SK-N-SH (cell line): ENCODE measurements at regions not wholly inside any gene's neighbourhood (a gene's known extent, or its start where the extent isn't known, plus 50 kb on each side); places are given as distances from the start of the nearest gene placed in this dataset.

Experiments used
- CTCF ChIP-seq: fragments of 200-600 bp; sonication (generic); IDR thresholded peaks from 2 replicates; pipeline ENCODE4 v1.6.1; 2017; ENCODE audit warnings: antibody characterized with exemption, mild to moderate bottlenecking, moderate library complexity
- ELF1 ChIP-seq: IDR thresholded peaks from 2 replicates; pipeline ENCODE4 v1.4.0; 2012
- EP300 ChIP-seq, 2 experiments: IDR thresholded peaks; 2 replicates each; pipeline versions ENCODE4 v1.4.0 to v1.6.1; 2012; ENCODE audit warnings: borderline replicate concordance in 1 of 2, low read depth in 1 of 2, low read length in 1 of 2
- FOXM1 ChIP-seq: IDR thresholded peaks from 2 replicates; pipeline ENCODE4 v1.4.0; 2012; ENCODE audit warnings: low read depth, mild to moderate bottlenecking
- MAX ChIP-seq: IDR thresholded peaks from 2 replicates; pipeline ENCODE4 v1.4.0; 2012; ENCODE audit warnings: low read depth
- RAD21 ChIP-seq: IDR thresholded peaks from 2 replicates; pipeline ENCODE4 v1.6.1; 2012; ENCODE audit warnings: mild to moderate bottlenecking, low read length
- RFX5 ChIP-seq: IDR thresholded peaks from 2 replicates; pipeline ENCODE4 v1.6.1; 2012; ENCODE audit warnings: mild to moderate bottlenecking, improper control_type of control experiment, low read length
- RXRA ChIP-seq: IDR thresholded peaks from 2 replicates; pipeline ENCODE4 v1.4.0; 2012; ENCODE audit warnings: low read depth, mild to moderate bottlenecking, borderline replicate concordance
- SIN3A ChIP-seq: IDR thresholded peaks from 2 replicates; pipeline ENCODE4 v1.6.1; 2012; ENCODE audit warnings: low read depth, mild to moderate bottlenecking, low read length, moderate library complexity, borderline replicate concordance
- TCF12 ChIP-seq: IDR thresholded peaks from 2 replicates; pipeline ENCODE4 v1.4.0; 2012
- TEAD4 ChIP-seq: IDR thresholded peaks from 2 replicates; pipeline ENCODE4 v1.4.0; 2012; ENCODE audit warnings: mild to moderate bottlenecking, borderline replicate concordance; ENCODE audit not compliant: insufficient read depth
- YY1 ChIP-seq: IDR thresholded peaks from 2 replicates; pipeline ENCODE4 v1.4.0; 2012; ENCODE audit warnings: low read depth, mild to moderate bottlenecking
- TF ChIP-seq, protein P1 (sequence below): IDR thresholded peaks from 2 replicates; pipeline ENCODE4; 2012
- TF ChIP-seq, protein P2 (sequence below): fragments of 150-350 bp; IDR thresholded peaks from 2 replicates; pipeline ENCODE4 v1.6.1; 2017; ENCODE audit warnings: antibody characterized with exemption, low read length, low read depth, borderline replicate concordance

GRCh38 chr3:187610981-187611511, 59.1 kb downstream of the SST start:
- TF ChIP-seq SIN3A, result no peak
- TF ChIP-seq ELF1, result no peak
- TF ChIP-seq CTCF, result no peak
- no peak for TF ChIP-seq EP300 (IDR thresholded peaks at IDR 0.05; ENCODE audit: borderline replicate concordance in 1 of 2, low read depth in 1 of 2, low read length in 1 of 2)
- no peak for TF ChIP-seq FOXM1
- TF ChIP-seq RAD21, result no peak
- TF ChIP-seq TCF12, result no peak
- no peak for TF ChIP-seq YY1
- no peak for TF ChIP-seq TEAD4
- TF ChIP-seq, protein P1, sequence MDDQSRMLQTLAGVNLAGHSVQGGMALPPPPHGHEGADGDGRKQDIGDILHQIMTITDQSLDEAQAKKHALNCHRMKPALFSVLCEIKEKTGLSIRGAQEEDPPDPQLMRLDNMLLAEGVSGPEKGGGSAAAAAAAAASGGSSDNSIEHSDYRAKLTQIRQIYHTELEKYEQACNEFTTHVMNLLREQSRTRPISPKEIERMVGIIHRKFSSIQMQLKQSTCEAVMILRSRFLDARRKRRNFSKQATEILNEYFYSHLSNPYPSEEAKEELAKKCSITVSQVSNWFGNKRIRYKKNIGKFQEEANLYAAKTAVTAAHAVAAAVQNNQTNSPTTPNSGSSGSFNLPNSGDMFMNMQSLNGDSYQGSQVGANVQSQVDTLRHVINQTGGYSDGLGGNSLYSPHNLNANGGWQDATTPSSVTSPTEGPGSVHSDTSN, result no peak
- TF ChIP-seq RFX5, result no peak
- no peak for TF ChIP-seq MAX
- TF ChIP-seq, protein P2, sequence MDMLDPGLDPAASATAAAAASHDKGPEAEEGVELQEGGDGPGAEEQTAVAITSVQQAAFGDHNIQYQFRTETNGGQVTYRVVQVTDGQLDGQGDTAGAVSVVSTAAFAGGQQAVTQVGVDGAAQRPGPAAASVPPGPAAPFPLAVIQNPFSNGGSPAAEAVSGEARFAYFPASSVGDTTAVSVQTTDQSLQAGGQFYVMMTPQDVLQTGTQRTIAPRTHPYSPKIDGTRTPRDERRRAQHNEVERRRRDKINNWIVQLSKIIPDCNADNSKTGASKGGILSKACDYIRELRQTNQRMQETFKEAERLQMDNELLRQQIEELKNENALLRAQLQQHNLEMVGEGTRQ, result no peak
- no peak for TF ChIP-seq RXRA
